ENCODE measurements at regions not wholly inside any gene's neighbourhood (a gene's known extent, or its start where the extent isn't known, plus 50 kb on each side); places are given as distances from the start of the nearest gene placed in this dataset.

DNA sequence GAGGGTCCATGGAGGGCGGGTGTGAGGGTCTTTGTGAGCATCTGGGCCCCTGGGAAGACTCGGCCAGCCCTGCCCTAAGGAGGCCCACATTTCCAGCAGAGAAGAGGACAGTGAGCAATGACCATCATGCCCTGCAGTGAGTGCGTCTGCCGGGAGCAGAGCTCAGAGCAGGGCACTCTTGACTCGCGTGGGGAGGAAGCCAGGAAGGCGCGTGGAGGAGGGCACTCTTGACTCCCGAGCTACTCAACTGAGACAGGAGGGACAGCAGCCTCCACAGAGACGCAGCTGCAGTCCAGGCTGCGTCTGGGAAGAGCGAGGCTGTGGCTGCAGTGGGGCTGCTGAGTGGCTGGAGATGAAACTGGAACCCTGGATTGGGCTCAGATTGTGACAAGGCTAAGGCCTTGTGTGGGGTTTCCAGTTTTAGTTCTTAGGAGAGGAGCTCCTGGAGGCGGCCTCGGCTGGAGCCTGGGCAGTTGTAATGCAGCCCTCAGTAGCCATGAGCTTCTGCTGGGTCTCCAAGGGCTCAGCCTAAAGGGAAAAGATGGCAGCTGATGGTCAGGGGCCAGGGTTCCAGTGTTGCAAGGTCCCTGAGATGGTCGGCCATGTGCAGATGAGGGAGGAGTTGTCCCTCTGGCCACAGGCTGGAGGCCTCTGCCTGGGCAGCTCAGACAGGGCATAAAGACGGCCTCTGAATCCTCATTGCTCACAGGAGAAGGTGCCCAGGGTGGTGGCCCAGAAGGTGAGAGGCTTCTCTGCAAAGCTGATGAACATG, 264.7 kb upstream of the B3GAT1 start:
- no peak for DNase-seq (ENCODE audit: low read depth in 2 of 3, low spot score in 1 of 3)

GRCh38 chr11:134675983-134676382, 263.9 kb upstream of the B3GAT1 start:
- DNase-seq (ENCODE audit: low read depth in 2 of 3, low spot score in 1 of 3): no peak

DNA sequence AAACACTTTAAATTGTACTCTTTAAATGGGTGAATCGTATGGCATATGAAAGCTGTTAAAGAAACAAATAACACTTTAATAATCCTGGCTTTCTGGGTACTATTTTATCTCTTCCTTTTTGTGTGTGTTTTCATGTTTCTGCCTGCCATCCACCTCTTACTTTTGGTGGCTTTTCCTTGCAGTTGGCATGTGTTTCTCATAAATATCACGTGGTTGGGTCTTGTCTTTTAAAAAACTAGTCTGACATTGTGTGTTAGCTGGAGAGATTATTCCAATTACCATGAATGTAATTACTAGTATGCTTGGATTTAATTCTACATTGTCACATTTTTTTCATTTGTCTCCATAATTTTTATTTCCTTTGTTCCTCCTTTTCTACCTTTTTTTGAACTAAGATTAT, 262.9 kb upstream of the B3GAT1 start:
- DNase-seq (ENCODE audit: low read depth in 2 of 3, low spot score in 1 of 3): no peak

GRCh38 chr11:134670961-134671370, 258.9 kb upstream of the B3GAT1 start:
- no peak for DNase-seq (ENCODE audit: low read depth in 2 of 3, low spot score in 1 of 3)

- DNase-seq (ENCODE audit: low read depth in 2 of 3, low spot score in 1 of 3): no peak
These were observed 258.3 kb upstream of the B3GAT1 start for GRCh38 chr11:134670247-134670782.

DNA sequence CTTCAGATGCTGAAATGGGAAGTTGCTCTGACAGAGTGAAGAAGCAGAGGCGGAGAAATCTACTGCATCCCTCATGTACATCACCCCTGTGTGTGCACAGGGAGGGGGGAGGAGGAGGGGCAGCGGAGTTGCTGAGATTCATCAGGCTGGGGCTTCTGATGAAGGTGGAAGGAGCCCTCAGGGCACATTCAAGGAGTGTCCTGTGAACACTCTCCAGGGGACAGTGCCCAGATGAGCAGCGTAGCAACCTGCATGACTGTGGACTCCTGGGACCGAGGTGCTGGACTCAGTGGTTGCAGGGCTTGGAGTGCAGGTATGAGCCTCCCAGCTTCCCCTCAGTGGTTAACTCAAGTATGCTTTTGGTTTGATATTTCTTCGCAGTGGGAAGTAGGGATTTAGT, 257.8 kb upstream of the B3GAT1 start:
- no peak for DNase-seq (ENCODE audit: low read depth in 2 of 3, low spot score in 1 of 3)

- no peak for DNase-seq (ENCODE audit: low read depth in 2 of 3, low spot score in 1 of 3)
These were observed 256.8 kb upstream of the B3GAT1 start for GRCh38 chr11:134668796-134669195.

DNA sequence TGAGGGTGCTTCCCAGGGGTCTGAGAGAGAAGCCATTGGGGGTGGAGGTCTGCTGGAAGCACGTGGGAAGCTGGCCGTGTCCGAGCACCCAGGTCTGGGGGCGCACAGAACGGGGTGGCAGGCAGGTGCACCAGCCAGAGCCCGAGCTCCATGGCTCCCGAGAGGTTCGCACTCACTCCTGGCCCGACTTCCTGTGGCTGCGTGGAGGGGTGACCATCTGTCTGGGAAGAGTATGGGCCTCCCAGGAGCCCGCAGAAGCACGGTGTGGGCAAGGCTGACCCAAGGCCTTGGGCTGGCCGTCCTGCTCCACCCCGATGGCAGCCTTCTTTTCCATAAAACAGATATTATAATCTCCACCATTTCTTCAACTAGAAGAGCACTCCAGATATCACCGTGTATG, 256.0 kb upstream of the B3GAT1 start:
- DNase-seq (ENCODE audit: low read depth in 2 of 3, low spot score in 1 of 3): no peak

GRCh38 chr11:134667505-134667904, 255.5 kb upstream of the B3GAT1 start:
- no peak for DNase-seq (ENCODE audit: low read depth in 2 of 3, low spot score in 1 of 3)

DNA sequence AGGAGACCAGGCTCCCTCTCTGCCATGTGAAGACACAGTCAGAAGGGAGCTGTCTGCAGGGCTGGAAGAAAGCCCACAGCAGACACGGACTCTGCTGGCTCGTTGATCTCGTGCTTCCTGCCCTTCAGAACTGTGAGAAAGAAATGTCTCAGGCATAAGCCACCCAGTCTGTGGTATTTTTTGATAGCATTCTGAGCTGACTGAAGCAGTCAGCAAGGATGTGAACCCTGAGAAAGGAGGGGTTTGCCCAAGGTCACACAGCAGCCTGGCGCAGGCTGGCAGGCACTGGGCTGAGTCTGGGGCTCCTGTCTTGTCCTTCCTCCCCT, 255.1 kb upstream of the B3GAT1 start:
- DNase-seq (ENCODE audit: low read depth in 2 of 3, low spot score in 1 of 3): no peak

GRCh38 chr11:134666273-134667174, 254.5 kb upstream of the B3GAT1 start:
- DNase-seq (ENCODE audit: low read depth in 2 of 3, low spot score in 1 of 3): no peak

DNA sequence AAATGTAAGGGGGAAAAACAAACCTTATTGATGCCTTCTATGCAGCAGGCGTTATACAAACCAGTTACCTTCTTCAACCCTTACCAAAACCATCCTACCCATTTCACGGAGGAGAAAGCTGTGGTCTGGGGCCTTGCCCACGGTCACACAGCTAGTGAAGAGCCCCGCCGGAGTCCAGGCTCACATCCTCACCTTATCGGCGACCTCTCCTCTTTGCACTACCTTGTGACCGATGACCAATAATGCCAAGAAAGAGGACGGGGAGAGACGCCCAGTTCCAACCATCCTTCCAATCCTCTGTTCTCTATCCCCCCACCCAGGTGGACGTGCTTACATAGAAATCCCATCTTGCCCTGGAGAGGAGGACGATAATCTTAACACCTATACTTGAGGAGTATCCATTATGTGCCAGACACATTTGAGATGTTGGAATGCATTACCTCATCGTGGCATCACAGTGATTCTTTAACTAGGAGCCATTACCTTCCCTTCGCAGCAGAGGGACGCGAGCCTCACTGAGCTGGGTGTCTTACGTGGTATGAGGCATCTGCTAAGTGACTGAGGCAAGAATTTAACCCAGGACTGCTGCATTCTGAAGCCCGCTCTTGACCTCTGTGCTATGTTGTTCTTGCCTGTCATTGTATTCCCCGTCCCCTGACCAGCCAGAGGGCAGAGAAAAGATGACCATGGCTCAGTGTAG, 253.7 kb upstream of the B3GAT1 start:
- DNase-seq (ENCODE audit: low read depth in 2 of 3, low spot score in 1 of 3): no peak

- DNase-seq (ENCODE audit: low read depth in 2 of 3, low spot score in 1 of 3): no peak
These were observed 253.1 kb upstream of the B3GAT1 start for GRCh38 chr11:134665188-134665535.

DNA sequence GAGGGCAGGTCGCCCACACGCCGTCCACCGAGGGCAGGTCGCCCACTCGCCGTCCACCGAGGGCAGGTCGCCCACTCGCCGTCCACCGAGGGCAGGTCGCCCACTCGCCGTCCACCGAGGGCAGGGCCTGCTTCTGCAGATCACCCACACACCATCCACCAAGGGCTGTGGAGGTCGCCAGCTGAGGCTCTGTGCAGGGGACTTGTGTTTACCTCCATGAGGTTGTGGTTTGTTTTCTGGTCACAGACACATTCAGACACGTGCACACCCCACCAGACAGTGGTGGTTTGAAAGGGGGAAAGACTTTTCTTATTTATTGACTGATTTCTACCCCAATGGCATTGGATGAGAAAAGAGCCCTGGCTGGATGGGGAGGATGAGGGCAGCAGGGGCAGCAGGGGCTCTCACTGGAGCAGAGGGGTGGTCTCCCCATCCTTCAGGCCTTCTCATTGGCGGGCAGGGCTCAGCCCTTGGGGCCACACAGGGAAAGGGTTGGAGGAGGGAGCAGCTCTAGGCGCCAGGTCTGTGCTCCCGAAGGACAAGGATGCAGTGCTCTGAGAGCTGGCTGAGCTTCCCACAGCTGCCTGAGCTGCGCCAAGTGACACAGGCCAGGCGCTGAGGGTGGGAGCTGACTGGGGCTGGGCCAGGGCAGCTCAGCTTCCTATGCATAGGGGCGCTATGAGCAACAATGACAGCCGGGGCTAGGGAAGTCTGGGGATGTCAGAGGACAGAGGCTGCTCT, 252.6 kb upstream of the B3GAT1 start:
- DNase-seq (ENCODE audit: low read depth in 2 of 3, low spot score in 1 of 3): no peak

DNA sequence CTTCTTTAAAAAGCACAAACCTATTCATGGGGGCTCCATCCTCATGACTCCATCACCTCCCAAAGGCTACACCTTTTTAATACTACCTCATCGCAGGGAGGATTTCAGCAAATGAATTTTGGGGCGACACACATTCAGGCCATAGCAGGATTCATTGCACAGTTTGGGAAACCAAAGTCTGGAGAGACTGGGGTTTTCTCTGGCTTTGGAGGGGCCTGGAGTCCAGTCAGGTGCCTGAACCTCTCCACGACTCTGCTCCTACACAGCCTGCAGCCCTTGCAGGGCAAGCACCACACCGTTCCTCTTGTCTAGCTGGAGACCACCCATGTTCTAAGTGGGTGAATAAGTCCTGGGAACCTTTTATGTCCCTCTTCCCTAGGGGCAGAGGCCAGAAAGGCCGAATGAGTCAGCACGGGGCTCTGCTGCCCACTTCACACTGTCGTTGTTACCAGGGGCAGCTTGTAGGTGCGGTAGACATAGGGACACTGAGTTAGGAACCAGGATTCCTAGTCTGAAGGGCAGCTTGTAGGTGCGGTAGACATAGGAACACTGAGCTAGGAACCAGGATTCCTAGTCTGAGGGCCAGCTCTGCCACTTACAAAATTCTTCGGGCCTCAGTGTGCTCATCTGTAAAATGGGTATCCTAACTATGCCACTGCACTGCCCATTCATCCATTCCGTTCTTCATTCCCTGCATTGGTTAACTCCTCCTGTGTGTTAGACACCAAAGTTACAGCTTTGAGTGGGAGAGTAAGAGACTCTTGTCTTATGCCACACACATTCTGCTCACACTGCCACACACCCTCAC, 251.7 kb upstream of the B3GAT1 start:
- DNase-seq (ENCODE audit: low read depth in 2 of 3, low spot score in 1 of 3): no peak

DNA sequence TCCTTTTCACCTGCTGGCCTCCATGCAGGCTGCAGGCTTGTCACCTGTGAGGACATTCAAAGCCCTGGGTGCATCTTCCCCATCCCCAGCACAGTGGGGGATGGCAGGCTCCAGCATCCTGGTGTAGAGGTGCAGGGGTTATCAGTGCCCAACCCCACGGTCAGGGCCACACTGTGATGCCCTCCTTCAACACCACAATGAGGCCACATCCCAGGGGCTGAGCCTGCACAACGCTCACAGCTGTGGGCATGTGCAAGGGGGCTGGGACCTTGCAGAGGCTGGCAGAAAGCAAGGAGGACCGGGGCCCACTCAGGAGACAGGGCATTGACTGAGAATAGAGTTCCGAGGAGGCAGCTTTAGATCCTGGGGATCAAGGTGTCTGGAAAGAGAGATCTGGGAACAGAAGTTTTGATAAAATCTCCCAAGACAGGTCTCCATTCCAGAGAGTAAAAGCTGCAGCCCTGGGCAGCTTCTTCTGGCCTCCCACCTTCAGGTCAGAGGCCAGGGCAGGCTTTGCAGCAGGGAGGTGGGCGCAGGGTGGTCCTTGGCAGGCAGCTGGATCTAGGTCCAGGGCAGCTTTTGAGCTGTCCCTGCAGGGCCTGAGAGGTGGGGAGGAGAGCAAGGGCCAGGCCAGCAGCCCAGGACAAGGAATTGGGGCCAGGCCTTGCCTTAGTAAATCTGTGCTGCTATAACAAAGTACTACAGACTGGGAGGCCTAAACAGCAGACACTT, 250.8 kb upstream of the B3GAT1 start:
- DNase-seq (ENCODE audit: low read depth in 2 of 3, low spot score in 1 of 3): no peak

DNA sequence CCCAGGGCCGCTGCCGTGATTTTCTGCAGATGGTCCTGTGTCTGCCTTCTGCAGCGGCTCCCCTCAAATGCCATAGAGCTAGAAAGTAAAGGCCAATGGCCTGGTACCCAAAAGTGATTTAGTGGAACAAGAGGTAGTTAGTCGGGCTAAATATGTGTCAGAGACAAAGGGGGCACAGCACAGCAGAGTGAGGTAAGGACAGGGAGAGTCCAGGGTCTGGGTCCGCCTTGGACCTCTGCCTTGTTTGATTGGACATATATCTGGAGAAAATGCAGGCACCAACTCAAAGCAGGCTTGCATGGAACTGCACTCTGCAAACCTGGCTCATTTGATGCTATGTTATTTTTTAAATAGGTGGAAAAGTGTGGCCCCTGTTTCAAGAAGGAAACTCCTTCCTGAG, 249.6 kb upstream of the B3GAT1 start:
- DNase-seq (ENCODE audit: low read depth in 2 of 3, low spot score in 1 of 3): no peak

DNA sequence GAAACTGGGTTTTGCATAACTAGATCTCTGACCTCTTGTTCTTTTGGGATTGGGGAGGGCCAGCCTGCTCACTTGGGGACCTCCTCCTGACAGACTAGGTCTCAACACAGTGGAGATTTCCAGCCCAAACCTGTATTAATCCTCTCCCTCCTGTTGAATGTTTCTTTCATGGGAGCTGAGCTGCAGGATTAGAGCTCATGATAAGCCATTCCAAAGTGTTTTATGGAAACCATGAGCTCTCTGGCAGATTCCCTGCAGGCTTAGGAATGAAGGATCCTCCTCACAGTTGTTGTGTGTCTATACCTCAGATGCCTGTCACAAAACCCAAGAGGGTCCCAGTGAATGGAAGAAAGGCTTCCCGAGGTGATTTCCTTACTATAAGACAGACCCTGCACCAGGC, 248.4 kb upstream of the B3GAT1 start:
- no peak for DNase-seq (ENCODE audit: low read depth in 2 of 3, low spot score in 1 of 3)

- DNase-seq (ENCODE audit: low read depth in 2 of 3, low spot score in 1 of 3): no peak
These were observed 247.8 kb upstream of the B3GAT1 start for GRCh38 chr11:134659882-134660281.

Data from stimulated activated CD4-positive, alpha-beta T cell treated with anti-CD3 and anti-CD28 coated beads, Interleukin-12 subunit alpha, Interleukin-12 subunit beta, amount 100 ng/mL, for 48 hours (primary cell).